Suprapubic skin (tissue), 4 donors: ENCODE measurements at regions not wholly inside any gene's neighbourhood (a gene's known extent, or its start where the extent isn't known, plus 50 kb on each side); places are given as distances from the start of the nearest gene placed in this dataset.

Experiments
- DNase-seq, 2 donors: peaks; one replicate each; pipeline ENCODE4 v3.0.0-alpha.2; 2019; ENCODE audit warnings: low spot score in 2 of 2
- H3K27ac ChIP-seq: fragments of 200-600 bp; sonication (generic); one replicate; pipeline ENCODE4 v1.5.1; 2019
- H3K27me3 ChIP-seq: fragments of 200-600 bp; sonication (generic); one replicate; pipeline ENCODE4 v1.5.1; 2019
- H3K36me3 ChIP-seq: fragments of 200-600 bp; sonication (generic); one replicate; pipeline ENCODE4 v1.5.1; 2019
- H3K4me1 ChIP-seq: fragments of 200-600 bp; sonication (generic); one replicate; pipeline ENCODE4 v1.5.1; 2019
- H3K4me3 ChIP-seq: fragments of 200-600 bp; sonication (generic); one replicate; pipeline ENCODE4 v1.5.1; 2019; ENCODE audit warnings: mild to moderate bottlenecking
- H3K9me3 ChIP-seq: fragments of 200-600 bp; sonication (generic); one replicate; pipeline ENCODE4 v1.5.1; 2019
- EP300 ChIP-seq: sonication (generic); formaldehyde crosslinking; IDR thresholded peaks from one replicate; pipeline ENCODE4 v1.6.1; 2017; ENCODE audit warnings: antibody characterized with exemption
- POLR2A ChIP-seq, 2 donors: fragments of 450-650 bp; IDR thresholded peaks; one replicate each; pipeline ENCODE4 v1.6.1; 2017; ENCODE audit warnings: antibody characterized with exemption in 2 of 2, mild to moderate bottlenecking in 2 of 2, moderate library complexity in 2 of 2
- POLR2AphosphoS5 ChIP-seq, 3 donors: sonication (generic); formaldehyde crosslinking; IDR thresholded peaks; one replicate each; pipeline ENCODE4 v1.6.1; 2017; ENCODE audit warnings: antibody characterized with exemption in 3 of 3
- WGBS: methylation state at CpG from one replicate; pipeline ENCODE4 v1.1.5; 2018; 5-methylcytosine and 5-hydroxymethylcytosine counted together
- TF ChIP-seq, protein P1 (sequence below), 2 donors: fragments of 200-600 bp in 1 of 2; fragments of 450-650 bp in 1 of 2; sonication (generic) in 1 of 2; IDR thresholded peaks; one replicate each; pipeline ENCODE4 v1.5.1; 2016 to 2019; ENCODE audit warnings: antibody characterized with exemption in 2 of 2, mild to moderate bottlenecking in 1 of 2, moderate library complexity in 1 of 2

GRCh38 chr9:79237861-79238260, 333.9 kb upstream of the TLE4 start:
- TF ChIP-seq, protein P1, sequence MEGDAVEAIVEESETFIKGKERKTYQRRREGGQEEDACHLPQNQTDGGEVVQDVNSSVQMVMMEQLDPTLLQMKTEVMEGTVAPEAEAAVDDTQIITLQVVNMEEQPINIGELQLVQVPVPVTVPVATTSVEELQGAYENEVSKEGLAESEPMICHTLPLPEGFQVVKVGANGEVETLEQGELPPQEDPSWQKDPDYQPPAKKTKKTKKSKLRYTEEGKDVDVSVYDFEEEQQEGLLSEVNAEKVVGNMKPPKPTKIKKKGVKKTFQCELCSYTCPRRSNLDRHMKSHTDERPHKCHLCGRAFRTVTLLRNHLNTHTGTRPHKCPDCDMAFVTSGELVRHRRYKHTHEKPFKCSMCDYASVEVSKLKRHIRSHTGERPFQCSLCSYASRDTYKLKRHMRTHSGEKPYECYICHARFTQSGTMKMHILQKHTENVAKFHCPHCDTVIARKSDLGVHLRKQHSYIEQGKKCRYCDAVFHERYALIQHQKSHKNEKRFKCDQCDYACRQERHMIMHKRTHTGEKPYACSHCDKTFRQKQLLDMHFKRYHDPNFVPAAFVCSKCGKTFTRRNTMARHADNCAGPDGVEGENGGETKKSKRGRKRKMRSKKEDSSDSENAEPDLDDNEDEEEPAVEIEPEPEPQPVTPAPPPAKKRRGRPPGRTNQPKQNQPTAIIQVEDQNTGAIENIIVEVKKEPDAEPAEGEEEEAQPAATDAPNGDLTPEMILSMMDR (IDR thresholded peaks at IDR 0.05) = no peak
- no peak for TF ChIP-seq EP300
- TF ChIP-seq POLR2AphosphoS5 (IDR thresholded peaks at IDR 0.05) = no peak
- TF ChIP-seq POLR2A (IDR thresholded peaks at IDR 0.05) = no peak
- 69% methylated on average over 1 of the region's 1 CpG for WGBS
- no peak for DNase-seq
- Histone ChIP-seq H3K27me3 (no peaks in the 10 kb centered on the region), H3K4me3 (no peak overlapping the region), H3K36me3 (no peaks in the 10 kb centered on the region), H3K4me1 (no peaks in the 10 kb centered on the region), H3K27ac (no peak overlapping the region), H3K9me3 (no peaks in the 10 kb centered on the region)

DNA sequence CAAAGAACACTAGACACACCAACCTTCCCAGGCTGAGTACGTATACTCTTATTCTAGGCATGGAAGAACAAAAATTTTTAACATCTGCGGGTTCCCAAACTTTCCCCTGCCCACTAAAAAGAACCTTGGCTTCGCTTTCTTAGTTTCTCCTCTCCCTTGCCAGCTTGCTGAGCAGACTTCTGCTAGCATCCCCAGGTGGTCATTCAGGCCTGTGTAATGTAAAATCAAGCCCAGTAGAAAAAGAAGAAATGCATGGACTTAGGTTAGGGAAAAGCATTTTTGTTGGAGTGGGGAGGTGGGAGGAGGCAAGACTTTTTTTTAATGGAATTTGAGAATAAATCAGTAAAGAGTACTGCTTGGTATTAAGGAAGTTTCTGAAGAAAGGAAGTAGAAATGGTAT, 331.0 kb upstream of the TLE4 start:
- Histone ChIP-seq H3K4me3 (no peak overlapping the region), H3K36me3 (no peaks in the 10 kb centered on the region), H3K27ac (no peak overlapping the region), H3K27me3 (no peaks in the 10 kb centered on the region), H3K4me1 (no peaks in the 10 kb centered on the region), H3K9me3 (no peaks in the 10 kb centered on the region)
- no peak for DNase-seq
- WGBS = 93% methylated on average over 3 of the region's 3 CpGs
- TF ChIP-seq POLR2A (IDR thresholded peaks at IDR 0.05) (no peak), EP300 (no peak), POLR2AphosphoS5 (IDR thresholded peaks at IDR 0.05) (no peak)
- TF ChIP-seq, protein P1 (IDR thresholded peaks at IDR 0.05) = no peak

GRCh38 chr9:79242489-79242888, 329.3 kb upstream of the TLE4 start:
- no peak for DNase-seq
- Histone ChIP-seq H3K27me3 (no peaks in the 10 kb centered on the region), H3K36me3 (no peaks in the 10 kb centered on the region), H3K4me1 (no peaks in the 10 kb centered on the region), H3K4me3 (no peak overlapping the region), H3K27ac (no peak overlapping the region), H3K9me3 (no peaks in the 10 kb centered on the region)
- TF ChIP-seq, protein P1 (IDR thresholded peaks at IDR 0.05) = no peak
- TF ChIP-seq EP300 (no peak), POLR2A (IDR thresholded peaks at IDR 0.05) (no peak), POLR2AphosphoS5 (IDR thresholded peaks at IDR 0.05) (no peak)
- 76% methylated on average over 2 of the region's 2 CpGs for WGBS

GRCh38 chr9:79246170-79246569, 325.6 kb upstream of the TLE4 start:
- no peaks in the 10 kb centered on the region for H3K36me3 ChIP-seq
- H3K27ac ChIP-seq = no peak overlapping the region
- WGBS = 86% methylated on average over 1 of the region's 1 CpG
- H3K4me3 ChIP-seq = no peak overlapping the region
- H3K9me3 ChIP-seq = no peaks in the 10 kb centered on the region
- no peak for DNase-seq
- no peaks in the 10 kb centered on the region for H3K27me3 ChIP-seq
- no peaks in the 10 kb centered on the region for H3K4me1 ChIP-seq
- TF ChIP-seq, protein P1 (IDR thresholded peaks at IDR 0.05) = no peak
- no peak for TF ChIP-seq POLR2AphosphoS5 (IDR thresholded peaks at IDR 0.05)
- TF ChIP-seq POLR2A (IDR thresholded peaks at IDR 0.05) = no peak
- no peak for TF ChIP-seq EP300

DNA sequence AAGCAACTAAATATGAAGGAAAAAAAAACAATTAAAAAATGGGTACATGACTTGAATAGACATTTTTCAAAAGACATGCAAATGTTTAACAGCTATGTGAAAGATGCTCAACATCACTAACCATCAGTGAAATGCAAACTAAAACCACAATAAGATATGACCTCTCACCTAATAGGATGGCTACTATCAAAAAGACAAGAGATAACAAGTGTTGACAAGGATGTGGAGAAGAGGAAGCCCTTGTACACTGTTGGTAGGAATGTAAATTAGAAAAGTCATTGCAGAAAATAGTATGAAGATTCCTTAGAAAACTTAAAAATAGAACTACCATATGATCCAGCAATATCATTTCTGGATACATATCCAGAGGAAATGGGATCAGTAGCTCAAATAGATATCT, 324.7 kb upstream of the TLE4 start:
- Histone ChIP-seq H3K36me3 (no peaks in the 10 kb centered on the region), H3K27me3 (no peaks in the 10 kb centered on the region), H3K9me3 (no peaks in the 10 kb centered on the region), H3K27ac (no peak overlapping the region), H3K4me3 (no peak overlapping the region), H3K4me1 (no peaks in the 10 kb centered on the region)
- TF ChIP-seq EP300 = no peak
- no peak for DNase-seq

DNA sequence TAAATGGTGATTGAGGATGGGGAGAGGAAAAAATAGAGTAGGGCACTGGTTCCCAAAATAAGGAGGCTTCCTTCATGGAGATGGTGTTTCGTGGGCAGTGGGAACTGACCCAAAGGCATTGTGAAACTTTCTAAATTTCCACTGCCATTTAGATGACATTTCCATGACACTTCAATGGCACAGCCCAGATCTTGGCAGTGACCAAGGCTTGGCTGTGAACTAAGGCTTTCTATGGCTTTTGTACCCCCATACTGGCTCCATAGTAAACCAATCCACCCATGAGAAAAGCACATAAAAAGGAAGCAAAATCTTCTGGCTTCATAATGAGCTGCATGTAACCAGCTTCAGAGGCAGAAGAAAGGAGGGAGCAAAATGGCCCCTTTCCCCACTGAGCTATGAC, 321.0 kb upstream of the TLE4 start:
- TF ChIP-seq EP300 = no peak
- TF ChIP-seq, protein P1 (IDR thresholded peaks at IDR 0.05) = no peak
- TF ChIP-seq POLR2A (IDR thresholded peaks at IDR 0.05) = no peak
- TF ChIP-seq POLR2AphosphoS5 (IDR thresholded peaks at IDR 0.05) = no peak
- Histone ChIP-seq H3K27ac (no peak overlapping the region), H3K9me3 (no peaks in the 10 kb centered on the region), H3K4me1 (no peaks in the 10 kb centered on the region), H3K27me3 (no peaks in the 10 kb centered on the region), H3K36me3 (no peaks in the 10 kb centered on the region), H3K4me3 (no peak overlapping the region)
- no peak for DNase-seq
- WGBS = 64% methylated on average over 1 of the region's 1 CpG
